ENCODE measurements at regions not wholly inside any gene's neighbourhood (a gene's known extent, or its start where the extent isn't known, plus 50 kb on each side); places are given as distances from the start of the nearest gene placed in this dataset.

DNA sequence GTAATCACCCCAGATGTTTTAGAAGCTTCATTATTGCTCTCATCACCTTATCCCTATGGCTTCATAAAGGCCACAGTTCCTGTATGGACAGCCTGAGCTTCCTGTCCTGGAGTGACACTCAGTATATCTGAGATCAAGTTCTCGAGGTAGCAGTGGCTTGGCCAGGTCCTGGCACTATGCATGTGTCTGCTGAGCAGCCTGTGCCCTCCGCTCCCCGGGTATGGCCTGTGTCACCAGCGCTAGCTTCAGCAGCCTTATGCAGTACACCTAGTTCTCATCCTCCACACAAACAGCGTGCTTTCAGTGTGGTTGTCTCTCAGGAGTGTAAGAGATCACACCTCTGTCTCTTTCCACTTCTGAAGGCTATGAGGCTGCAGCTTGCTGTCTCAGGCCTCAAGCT, 514.7 kb downstream of the DIRAS2 start:
- no peak overlapping the region for H3K27ac ChIP-seq (ENCODE audit: low read depth, low read length, poor library complexity, severe bottlenecking)
- no peaks in the 10 kb centered on the region for H3K36me3 ChIP-seq (ENCODE audit: insufficient read depth, low read length, poor library complexity, severe bottlenecking)
- H3K27me3 ChIP-seq (replicated peaks; ENCODE audit: insufficient read depth, low read depth, low read length, poor library complexity), result no peaks in the 10 kb centered on the region
- peaks cover 21% of the 10 kb centered on the region for H3K4me1 ChIP-seq (ENCODE audit: insufficient read depth, low read length, poor library complexity, severe bottlenecking)
- ChIA-PET POLR2A (ENCODE audit: low non-redundant PET) (no interaction called here), CTCF (no interaction called here)
- intact Hi-C loops (cut with micrococcal nuclease; ENCODE audit: unreplicated experiment), result no loop called here
- no peak for TF ChIP-seq EZH2 (IDR thresholded peaks at IDR 0.05; ENCODE audit: borderline replicate concordance, low read depth, low read length, poor library complexity, severe bottlenecking)
- TF ChIP-seq, protein P1, sequence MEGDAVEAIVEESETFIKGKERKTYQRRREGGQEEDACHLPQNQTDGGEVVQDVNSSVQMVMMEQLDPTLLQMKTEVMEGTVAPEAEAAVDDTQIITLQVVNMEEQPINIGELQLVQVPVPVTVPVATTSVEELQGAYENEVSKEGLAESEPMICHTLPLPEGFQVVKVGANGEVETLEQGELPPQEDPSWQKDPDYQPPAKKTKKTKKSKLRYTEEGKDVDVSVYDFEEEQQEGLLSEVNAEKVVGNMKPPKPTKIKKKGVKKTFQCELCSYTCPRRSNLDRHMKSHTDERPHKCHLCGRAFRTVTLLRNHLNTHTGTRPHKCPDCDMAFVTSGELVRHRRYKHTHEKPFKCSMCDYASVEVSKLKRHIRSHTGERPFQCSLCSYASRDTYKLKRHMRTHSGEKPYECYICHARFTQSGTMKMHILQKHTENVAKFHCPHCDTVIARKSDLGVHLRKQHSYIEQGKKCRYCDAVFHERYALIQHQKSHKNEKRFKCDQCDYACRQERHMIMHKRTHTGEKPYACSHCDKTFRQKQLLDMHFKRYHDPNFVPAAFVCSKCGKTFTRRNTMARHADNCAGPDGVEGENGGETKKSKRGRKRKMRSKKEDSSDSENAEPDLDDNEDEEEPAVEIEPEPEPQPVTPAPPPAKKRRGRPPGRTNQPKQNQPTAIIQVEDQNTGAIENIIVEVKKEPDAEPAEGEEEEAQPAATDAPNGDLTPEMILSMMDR (conservative IDR thresholded peaks at IDR 0.05; ENCODE audit: low read depth, low read length), result no peak
- DNase-seq (ENCODE audit: low spot score), result no peak
- BruUV-seq (replicated peaks), result no TSS peak
- H3K9me3 ChIP-seq (ENCODE audit: low read depth, low read length, poor library complexity, severe bottlenecking), result no peaks in the 10 kb centered on the region
- H3K4me3 ChIP-seq (ENCODE audit: low read depth, low read length, poor library complexity, severe bottlenecking), result no peak overlapping the region

- intact Hi-C loops (cut with micrococcal nuclease; ENCODE audit: unreplicated experiment), result no loop called here
- BruUV-seq (replicated peaks), result no TSS peak
- ChIA-PET POLR2A (ENCODE audit: low non-redundant PET) (no interaction called here), CTCF (no interaction called here)
- H3K4me3 ChIP-seq (ENCODE audit: low read depth, low read length, poor library complexity, severe bottlenecking), result no peak overlapping the region
- peaks cover 21% of the 10 kb centered on the region for H3K4me1 ChIP-seq (ENCODE audit: insufficient read depth, low read length, poor library complexity, severe bottlenecking)
- TF ChIP-seq, protein P1 (conservative IDR thresholded peaks at IDR 0.05; ENCODE audit: low read depth, low read length), result no peak
- TF ChIP-seq EZH2 (IDR thresholded peaks at IDR 0.05; ENCODE audit: borderline replicate concordance, low read depth, low read length, poor library complexity, severe bottlenecking), result no peak
- H3K36me3 ChIP-seq (ENCODE audit: insufficient read depth, low read length, poor library complexity, severe bottlenecking), result no peaks in the 10 kb centered on the region
- no peak overlapping the region for H3K27ac ChIP-seq (ENCODE audit: low read depth, low read length, poor library complexity, severe bottlenecking)
- no peaks in the 10 kb centered on the region for H3K9me3 ChIP-seq (ENCODE audit: low read depth, low read length, poor library complexity, severe bottlenecking)
- no peaks in the 10 kb centered on the region for H3K27me3 ChIP-seq (replicated peaks; ENCODE audit: insufficient read depth, low read depth, low read length, poor library complexity)
- no peak for DNase-seq (ENCODE audit: low spot score)
Measured at GRCh38 chr9:90128587-90129190, 513.9 kb downstream of the DIRAS2 start.

- CTCF ChIA-PET, result no interaction called here
- no peak for DNase-seq (ENCODE audit: low spot score)
- no peaks in the 10 kb centered on the region for H3K27me3 ChIP-seq (replicated peaks; ENCODE audit: insufficient read depth, low read depth, low read length, poor library complexity)
- H3K27ac ChIP-seq (ENCODE audit: low read depth, low read length, poor library complexity, severe bottlenecking), result no peak overlapping the region
- peaks cover 18% of the 10 kb centered on the region for H3K4me1 ChIP-seq (ENCODE audit: insufficient read depth, low read length, poor library complexity, severe bottlenecking)
- H3K9me3 ChIP-seq (ENCODE audit: low read depth, low read length, poor library complexity, severe bottlenecking), result no peaks in the 10 kb centered on the region
- no peaks in the 10 kb centered on the region for H3K36me3 ChIP-seq (ENCODE audit: insufficient read depth, low read length, poor library complexity, severe bottlenecking)
- no TSS peak for BruUV-seq (replicated peaks)
- TF ChIP-seq, protein P1 (conservative IDR thresholded peaks at IDR 0.05; ENCODE audit: low read depth, low read length), result no peak
- TF ChIP-seq EZH2 (IDR thresholded peaks at IDR 0.05; ENCODE audit: borderline replicate concordance, low read depth, low read length, poor library complexity, severe bottlenecking), result no peak
- intact Hi-C loops (cut with micrococcal nuclease; ENCODE audit: unreplicated experiment), result no loop called here
- POLR2A ChIA-PET (ENCODE audit: low non-redundant PET), result no interaction called here
- no peak overlapping the region for H3K4me3 ChIP-seq (ENCODE audit: low read depth, low read length, poor library complexity, severe bottlenecking)
Measured at GRCh38 chr9:90129446-90129845, 513.2 kb downstream of the DIRAS2 start.
